GM21447 (cell line): ENCODE measurements at regions not wholly inside any gene's neighbourhood (a gene's known extent, or its start where the extent isn't known, plus 50 kb on each side); places are given as distances from the start of the nearest gene placed in this dataset.
"Not testable (repeated sequence)": the region's sequence is repeated elsewhere in the genome, so short reads cannot be mapped to it uniquely, and the experiment has no call there.

Source experiments
- ATAC-seq: cut with Tn5 transposase; IDR thresholded peaks from one replicate; pipeline ENCODE4 v1.9.1; 2021; ENCODE audit not compliant: unreplicated experiment

- no peak for ATAC-seq
These were observed 227.1 kb downstream of the RFPL4B start for GRCh38 chr6:112574190-112574589.

GRCh38 chr6:112575309-112575834 is 228.2 kb downstream of the RFPL4B start:
- no peak for ATAC-seq

- ATAC-seq: no peak
These were observed 229.3 kb downstream of the RFPL4B start for GRCh38 chr6:112576423-112576822.

- no peak for ATAC-seq
These were observed 232.5 kb downstream of the RFPL4B start for GRCh38 chr6:112579601-112580000.

- ATAC-seq: no peak
These were observed 233.9 kb downstream of the RFPL4B start for GRCh38 chr6:112581015-112581414.

- no peak for ATAC-seq
These were observed 243.2 kb downstream of the RFPL4B start for GRCh38 chr6:112590326-112590725.

- ATAC-seq: no peak
These were observed 244.2 kb downstream of the RFPL4B start for GRCh38 chr6:112591329-112591728.

- no peak for ATAC-seq
These were observed 245.0 kb downstream of the RFPL4B start for GRCh38 chr6:112592159-112592558.

GRCh38 chr6:112594886-112595594 is 247.9 kb downstream of the RFPL4B start:
- ATAC-seq: no peak

GRCh38 chr6:112595841-112596240 is 248.7 kb downstream of the RFPL4B start:
- ATAC-seq: no peak

- ATAC-seq: no peak
These were observed 250.0 kb downstream of the RFPL4B start for GRCh38 chr6:112597176-112597575.

GRCh38 chr6:112600168-112600567 is 253.0 kb downstream of the RFPL4B start:
- ATAC-seq: no peak

- ATAC-seq: no peak
These were observed 256.6 kb downstream of the RFPL4B start for GRCh38 chr6:112603726-112604125.

GRCh38 chr6:112606656-112607435 is 259.7 kb downstream of the RFPL4B start:
- ATAC-seq: no peak

- ATAC-seq: not testable (repeated sequence)
These were observed 261.8 kb downstream of the RFPL4B start for GRCh38 chr6:112608925-112609324.

- ATAC-seq: no peak
These were observed 266.3 kb downstream of the RFPL4B start for GRCh38 chr6:112613410-112613809.

- no peak for ATAC-seq
These were observed 271.7 kb downstream of the RFPL4B start for GRCh38 chr6:112618849-112619248.

- no peak for ATAC-seq
These were observed 273.9 kb downstream of the RFPL4B start for GRCh38 chr6:112620812-112621569.

- ATAC-seq: no peak
These were observed 274.9 kb downstream of the RFPL4B start for GRCh38 chr6:112622036-112622435.

- ATAC-seq: no peak
These were observed 279.4 kb downstream of the RFPL4B start for GRCh38 chr6:112626468-112627082.

GRCh38 chr6:112634376-112634775 is 287.2 kb downstream of the RFPL4B start:
- ATAC-seq: no peak
